GM23248 (cell line): ENCODE measurements at regions not wholly inside any gene's neighbourhood (a gene's known extent, or its start where the extent isn't known, plus 50 kb on each side); places are given as distances from the start of the nearest gene placed in this dataset.

ENCODE experiments used
- EZH2 ChIP-seq: fragments of 200-600 bp; sonication (generic); IDR thresholded peaks from 2 replicates; pipeline ENCODE4 v1.6.1; 2018; ENCODE audit warnings: antibody characterized with exemption, mild to moderate bottlenecking; ENCODE audit not compliant: insufficient read depth, poor library complexity, severe bottlenecking
- EZH2phosphoT487 ChIP-seq: fragments of 200-600 bp; sonication (generic); IDR thresholded peaks from 2 replicates; pipeline ENCODE4 v1.6.1; 2018; ENCODE audit warnings: antibody characterized with exemption, moderate library complexity, mild to moderate bottlenecking, low read depth; ENCODE audit not compliant: insufficient read depth

GRCh38 chr9:82332018-82332773 is 343.6 kb downstream of the SPATA31D1 start:
- no peak for TF ChIP-seq EZH2
- no peak for TF ChIP-seq EZH2phosphoT487
